OCI-LY1 (cell line): ENCODE measurements at regions not wholly inside any gene's neighbourhood (a gene's known extent, or its start where the extent isn't known, plus 50 kb on each side); places are given as distances from the start of the nearest gene placed in this dataset.

Experiments used
- H2AFZ ChIP-seq: fragments of 200-600 bp; sonication (generic), shearing (Covaris generic); 2 replicates; pipeline ENCODE4 v1.6.0; 2014; ENCODE audit warnings: antibody characterized with exemption, mild to moderate bottlenecking, low read length
- H3F3A ChIP-seq: fragments of 200-600 bp; sonication (generic), shearing (Covaris generic); 2 replicates; pipeline ENCODE4 v1.6.0; 2014; ENCODE audit warnings: mild to moderate bottlenecking, antibody characterized with exemption, low read length, moderate library complexity; ENCODE audit not compliant: insufficient read depth
- H3K27ac ChIP-seq: fragments of 200-600 bp; sonication (generic); 2 replicates; pipeline ENCODE4 v1.5.1; 2014; ENCODE audit warnings: low read length, mixed run types, mild to moderate bottlenecking, low read depth; ENCODE audit not compliant: poor library complexity, severe bottlenecking
- H3K27me3 ChIP-seq: fragments of 200-600 bp; sonication (generic); 2 replicates; pipeline ENCODE4 v1.6.0; 2014; ENCODE audit warnings: antibody characterized with exemption, mild to moderate bottlenecking, low read length, moderate library complexity; ENCODE audit not compliant: insufficient read depth
- H3K36me3 ChIP-seq: fragments of 200-600 bp; sonication (generic); 2 replicates; pipeline ENCODE4 v1.6.1; 2014; ENCODE audit warnings: mild to moderate bottlenecking, antibody characterized with exemption, low read length, moderate library complexity, mixed read lengths; ENCODE audit not compliant: insufficient read depth
- H3K4me1 ChIP-seq: fragments of 200-600 bp; sonication (generic); 2 replicates; pipeline ENCODE4 v1.5.1; 2014; ENCODE audit warnings: mild to moderate bottlenecking, low read length, moderate library complexity; ENCODE audit not compliant: insufficient read depth, severe bottlenecking
- H3K4me2 ChIP-seq: fragments of 200-600 bp; sonication (generic), shearing (Covaris generic); 2 replicates; pipeline ENCODE4 v1.6.1; 2014; ENCODE audit warnings: low read length
- H3K4me3 ChIP-seq: fragments of 200-600 bp; sonication (generic); 2 replicates; pipeline ENCODE4 v1.5.1; 2014; ENCODE audit warnings: low read length, low read depth, mild to moderate bottlenecking, mixed read lengths; ENCODE audit not compliant: poor library complexity, severe bottlenecking
- H3K79me2 ChIP-seq: fragments of 200-600 bp; shearing (Covaris generic); 2 replicates; pipeline ENCODE4 v1.6.1; 2016; ENCODE audit warnings: mixed run types, low read length, mixed read lengths; ENCODE audit not compliant: insufficient read depth
- H3K9ac ChIP-seq: fragments of 200-600 bp; sonication (generic), shearing (Covaris generic); 2 replicates; pipeline ENCODE4 v1.6.1; 2014; ENCODE audit warnings: mild to moderate bottlenecking, low read length, mixed read lengths
- H3K9me2 ChIP-seq: fragments of 200-600 bp; sonication (generic), shearing (Covaris generic); 2 replicates; pipeline ENCODE4 v1.6.1; 2014; ENCODE audit warnings: low read depth, mild to moderate bottlenecking, low read length, mixed read lengths
- H3K9me3 ChIP-seq: fragments of 200-600 bp; shearing (Covaris generic); 2 replicates; pipeline ENCODE4 v1.6.1; 2014; ENCODE audit warnings: low read length, mixed read lengths
- H4K20me1 ChIP-seq: fragments of 200-600 bp; sonication (generic), shearing (Covaris generic); 2 replicates; pipeline ENCODE4 v1.6.0; 2016; ENCODE audit warnings: mild to moderate bottlenecking, low read length; ENCODE audit not compliant: insufficient read depth
- CTCF ChIP-seq: fragments of 200-600 bp; sonication (generic), shearing (Covaris generic); IDR thresholded peaks from 2 replicates; pipeline ENCODE4 v1.5.1; 2017; ENCODE audit warnings: mild to moderate bottlenecking, antibody characterized with exemption, low read length, moderate library complexity, mixed read lengths
- EZH2 ChIP-seq: fragments of 200-600 bp; sonication (generic), shearing (Covaris generic); IDR thresholded peaks from 2 replicates; pipeline ENCODE4 v1.8.0; 2017; ENCODE audit warnings: borderline replicate concordance, mixed run types, mild to moderate bottlenecking, antibody characterized with exemption, low read length, moderate library complexity, mixed read lengths

GRCh38 chr10:28471652-28472050 is 61.3 kb upstream of the WAC start:
- Histone ChIP-seq H3K4me2 (no peak overlapping the region), H3F3A (no peaks in the 10 kb centered on the region), H3K4me1 (no peaks in the 10 kb centered on the region), H2AFZ (no peak overlapping the region), H3K9me3 (no peaks in the 10 kb centered on the region), H3K9ac (no peak overlapping the region), H3K27me3 (no peaks in the 10 kb centered on the region), H3K9me2 (no peaks in the 10 kb centered on the region), H4K20me1 (no peaks in the 10 kb centered on the region), H3K4me3 (no peak overlapping the region), H3K36me3 (no peaks in the 10 kb centered on the region), H3K79me2 (no peaks in the 10 kb centered on the region), H3K27ac (no peak overlapping the region)
- TF ChIP-seq EZH2 (no peak), CTCF (no peak)

GRCh38 chr10:28478646-28479045 is 54.3 kb upstream of the WAC start:
- TF ChIP-seq EZH2 (no peak), CTCF (no peak)
- Histone ChIP-seq H3K36me3 (no peaks in the 10 kb centered on the region), H3K79me2 (no peaks in the 10 kb centered on the region), H3K4me2 (no peak overlapping the region), H3F3A (no peaks in the 10 kb centered on the region), H3K4me3 (no peak overlapping the region), H2AFZ (no peak overlapping the region), H3K27ac (no peak overlapping the region), H3K4me1 (no peaks in the 10 kb centered on the region), H3K27me3 (no peaks in the 10 kb centered on the region), H3K9me2 (no peaks in the 10 kb centered on the region), H3K9me3 (no peaks in the 10 kb centered on the region), H3K9ac (no peak overlapping the region), H4K20me1 (no peaks in the 10 kb centered on the region)

GRCh38 chr10:28479425-28479865 is 53.5 kb upstream of the WAC start:
- Histone ChIP-seq H3K36me3 (no peaks in the 10 kb centered on the region), H3K9me3 (no peaks in the 10 kb centered on the region), H3K4me2 (no peak overlapping the region), H4K20me1 (no peaks in the 10 kb centered on the region), H3K79me2 (no peaks in the 10 kb centered on the region), H3K9ac (no peak overlapping the region), H3K9me2 (no peaks in the 10 kb centered on the region), H3F3A (no peaks in the 10 kb centered on the region), H3K4me1 (no peaks in the 10 kb centered on the region), H3K27ac (no peak overlapping the region), H3K4me3 (no peak overlapping the region), H2AFZ (no peak overlapping the region), H3K27me3 (no peaks in the 10 kb centered on the region)
- TF ChIP-seq CTCF (no peak), EZH2 (no peak)
